Mammary epithelial cell (primary cell): ENCODE measurements at regions not wholly inside any gene's neighbourhood (a gene's known extent, or its start where the extent isn't known, plus 50 kb on each side); places are given as distances from the start of the nearest gene placed in this dataset.

Experiments used
- CTCF ChIP-seq, 2 donors: IDR thresholded peaks in 1 of 2; conservative IDR thresholded peaks in 1 of 2; 2 replicates each; pipeline ENCODE4 v1.5.1; 2011 to 2012; ENCODE audit warnings: inconsistent platforms in 2 of 2, low read length in 2 of 2, mild to moderate bottlenecking in 2 of 2, control low read depth in 1 of 2, low read depth in 1 of 2; ENCODE audit not compliant: insufficient read depth in 1 of 2; ENCODE audit errors: extremely low read depth in 1 of 2
- EZH2 ChIP-seq: IDR thresholded peaks from 2 replicates; pipeline ENCODE4 v1.6.1; 2012; ENCODE audit warnings: low read length, inconsistent platforms, borderline replicate concordance

- no peak for TF ChIP-seq CTCF (conservative IDR thresholded peaks at IDR 0.05 in 1 of 2, IDR thresholded peaks at IDR 0.05 in 1 of 2; ENCODE audit: extremely low read depth in 1 of 2, insufficient read depth in 1 of 2, low read depth in 1 of 2, low read length in 2 of 2)
- TF ChIP-seq EZH2: no peak
Observed at GRCh38 chr2:66137606-66138130, 297.3 kb upstream of the MEIS1 start.
